GM12891 (cell line): ENCODE measurements at regions not wholly inside any gene's neighbourhood (a gene's known extent, or its start where the extent isn't known, plus 50 kb on each side); places are given as distances from the start of the nearest gene placed in this dataset.

Experiments
- POLR2A ChIP-seq: IDR thresholded peaks from 2 replicates; pipeline ENCODE4 v1.6.1; 2011; ENCODE audit warnings: low read depth, low read length, control low read depth
- POLR2AphosphoS5 ChIP-seq: IDR thresholded peaks from 2 replicates; pipeline ENCODE4 v1.6.1; 2011; ENCODE audit warnings: low read depth, low read length, control low read depth
- POU2F2 ChIP-seq: IDR thresholded peaks from 2 replicates; pipeline ENCODE4 v1.6.1; 2011; ENCODE audit warnings: low read depth, mild to moderate bottlenecking, control low read depth, low read length, moderate library complexity
- SPI1 ChIP-seq: IDR thresholded peaks from 2 replicates; pipeline ENCODE4 v1.6.1; 2011; ENCODE audit warnings: low read depth, low read length, control low read depth
- TAF1 ChIP-seq: IDR thresholded peaks from 2 replicates; pipeline ENCODE4 v1.6.1; 2011; ENCODE audit warnings: low read depth, low read length, control low read depth

GRCh38 chr6:153790876-153791473, 248.1 kb upstream of the OPRM1 start:
- TF ChIP-seq TAF1, result no peak
- TF ChIP-seq POLR2AphosphoS5, result no peak
- TF ChIP-seq POLR2A, result no peak
- no peak for TF ChIP-seq SPI1
- TF ChIP-seq POU2F2, result no peak
